ENCODE measurements at regions not wholly inside any gene's neighbourhood (a gene's known extent, or its start where the extent isn't known, plus 50 kb on each side); places are given as distances from the start of the nearest gene placed in this dataset.
"Not testable (repeated sequence)": the region's sequence is repeated elsewhere in the genome, so short reads cannot be mapped to it uniquely, and the experiment has no call there.

DNA sequence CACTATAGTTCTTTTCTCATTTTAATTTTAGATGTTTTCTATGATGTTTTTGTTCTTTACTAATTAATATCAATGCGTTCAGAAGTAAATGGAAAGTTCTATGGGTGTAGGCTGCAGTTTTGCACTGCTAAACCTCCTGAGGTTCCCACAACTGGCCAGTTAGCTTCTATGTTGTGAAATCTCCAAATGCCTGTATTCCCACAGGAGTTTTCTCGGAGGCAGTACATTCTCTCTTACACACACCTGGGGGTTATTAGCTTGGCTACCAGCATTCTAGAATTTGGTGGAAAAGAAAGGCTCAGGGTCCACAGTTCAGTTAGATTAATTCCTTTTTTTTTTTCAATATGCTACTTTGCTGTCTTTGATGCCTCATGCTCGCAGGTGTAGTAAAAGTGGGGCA, 216.9 kb upstream of the NRIP1 start:
- DNase-seq = no peak

DNA sequence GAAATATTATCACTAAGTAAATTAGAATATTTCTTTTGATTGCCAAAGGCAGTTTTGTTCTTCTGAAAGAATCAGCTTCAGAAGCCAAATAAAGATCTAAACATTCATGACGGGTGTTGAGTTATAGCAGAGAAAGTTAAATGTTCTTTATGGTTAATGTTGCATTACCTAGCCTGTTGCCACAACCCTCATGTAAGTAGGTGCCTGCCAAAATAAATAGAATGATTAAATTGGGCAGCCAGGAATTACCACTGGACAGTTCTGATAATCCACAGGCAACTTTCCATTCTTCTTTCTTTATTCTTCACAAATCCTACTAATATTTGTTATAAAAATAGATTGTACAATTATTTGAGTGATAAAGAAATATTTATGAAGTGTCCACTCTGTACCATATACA, 217.9 kb upstream of the NRIP1 start:
- DNase-seq = peak; percentile 39

DNA sequence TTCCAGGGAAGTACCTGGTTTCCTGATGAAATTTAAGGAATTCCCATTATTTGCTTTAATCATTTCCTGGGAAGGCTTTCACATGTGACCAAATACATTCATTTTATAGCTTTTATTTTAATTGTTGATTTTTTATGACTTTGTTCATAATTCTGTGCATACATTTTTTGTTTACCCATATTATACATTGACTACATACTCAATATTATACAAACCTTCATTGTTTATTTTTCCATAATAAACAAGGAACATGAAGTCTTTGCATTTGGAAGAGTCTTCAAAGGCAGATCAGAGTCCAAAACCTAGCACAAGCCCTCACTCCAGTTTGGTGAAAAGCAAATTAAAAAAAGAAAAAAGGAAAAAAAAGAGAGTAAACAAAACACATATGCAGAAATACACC, 218.3 kb upstream of the NRIP1 start:
- no peak for DNase-seq

DNA sequence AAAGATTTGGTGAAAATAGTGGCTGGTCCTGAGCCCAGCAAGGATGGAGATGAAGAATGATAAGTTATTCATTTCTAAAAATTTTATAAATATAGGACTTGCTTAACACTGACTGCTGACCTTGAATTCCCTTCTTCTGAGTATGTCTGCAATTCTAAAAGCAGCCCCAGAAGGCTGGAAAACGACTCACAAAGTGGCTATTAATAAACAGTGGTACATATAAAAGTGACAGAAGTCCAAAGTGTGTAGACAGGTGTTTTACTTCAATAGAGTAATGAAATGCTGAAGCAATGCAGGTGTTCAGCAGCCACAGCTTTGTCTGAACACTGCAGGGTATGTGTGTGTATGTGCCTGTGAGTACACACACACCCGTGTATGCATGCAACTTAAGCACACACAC, 219.0 kb upstream of the NRIP1 start:
- no peak for DNase-seq

DNA sequence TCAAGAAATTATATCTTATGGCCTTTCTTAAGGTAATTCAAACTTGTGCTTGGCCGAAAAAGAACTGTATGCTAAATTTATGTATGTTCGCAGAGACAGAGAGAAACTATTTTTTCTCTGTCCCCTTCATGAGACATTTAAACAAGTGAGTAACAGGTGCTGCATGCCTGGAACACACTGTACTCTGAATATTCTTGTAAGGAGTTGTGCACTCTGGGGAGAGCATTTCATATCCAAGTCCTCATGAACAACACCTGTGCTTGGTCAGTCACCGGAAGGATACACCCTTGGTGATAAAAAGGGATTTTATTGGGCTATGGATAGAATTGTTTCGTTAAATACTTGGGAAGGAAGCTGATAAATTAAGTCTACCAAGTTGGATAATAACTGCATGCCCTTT, 220.8 kb upstream of the NRIP1 start:
- no peak for DNase-seq

DNA sequence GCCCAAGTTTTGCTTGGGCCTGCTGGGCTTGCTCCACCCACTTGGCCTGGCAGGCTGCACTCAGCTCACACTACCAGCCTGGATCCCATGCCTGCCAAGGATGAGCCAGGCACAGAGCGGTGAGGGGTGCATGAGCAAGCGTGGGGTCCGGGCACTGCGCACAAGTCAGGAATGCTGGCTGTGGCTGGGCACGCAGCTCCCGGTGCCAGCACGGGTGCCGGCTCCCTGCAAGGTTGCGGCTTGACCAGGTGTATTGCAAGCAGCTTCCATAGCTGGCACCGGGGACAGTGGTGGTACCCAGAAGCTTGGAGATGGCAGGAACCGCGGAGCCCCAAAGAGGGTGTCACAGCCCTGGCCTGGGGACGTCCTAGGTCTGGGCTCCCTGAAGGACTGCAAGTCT, 224.4 kb upstream of the NRIP1 start:
- DNase-seq = no peak

DNA sequence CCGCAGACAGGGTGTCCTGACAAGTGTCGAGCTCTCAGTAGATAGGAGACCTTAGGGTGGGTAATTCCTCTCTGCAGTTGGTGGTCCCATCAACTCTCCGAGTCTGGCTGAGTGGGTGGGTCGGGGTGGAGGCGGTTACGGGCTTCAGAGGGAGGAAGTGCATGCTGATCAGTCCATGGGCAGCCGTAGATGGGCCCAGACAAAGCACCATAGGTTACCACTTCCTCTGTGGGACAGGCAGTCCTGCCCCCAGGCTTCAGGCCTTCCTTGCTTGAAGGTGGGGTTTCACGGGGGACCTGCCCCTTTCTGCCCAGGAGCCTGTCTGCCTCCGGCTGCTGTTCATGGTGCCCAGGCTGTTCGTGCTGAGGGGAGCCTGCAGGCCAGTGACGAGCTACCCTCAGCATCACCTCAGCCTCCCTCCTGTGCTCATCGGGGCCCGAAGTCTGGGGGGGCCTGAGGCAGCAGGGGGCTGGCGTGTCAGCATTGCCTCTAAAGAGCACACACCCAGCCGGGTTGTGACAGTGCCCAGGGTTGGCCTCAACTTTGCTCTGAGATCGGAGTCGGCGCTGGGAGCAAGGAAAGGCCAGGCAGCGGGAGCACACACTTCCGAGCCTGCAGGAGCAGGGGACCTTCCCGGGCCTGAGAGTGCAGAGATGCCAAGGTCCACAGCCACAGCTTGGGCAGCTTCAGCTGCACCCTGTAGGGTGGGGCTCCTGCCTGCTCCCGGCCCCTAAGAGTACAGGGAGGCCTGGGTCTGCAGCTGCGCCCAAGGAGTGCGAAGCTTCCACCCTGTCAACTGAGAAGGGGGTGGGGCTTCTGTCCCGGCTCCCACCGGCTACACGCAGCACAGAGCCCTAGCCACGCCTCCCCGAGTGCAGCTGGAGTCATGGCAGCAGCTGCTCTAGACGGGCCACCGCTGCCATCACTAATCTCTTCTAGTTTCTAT, 225.4 kb upstream of the NRIP1 start:
- peak; percentile 81 for DNase-seq

DNA sequence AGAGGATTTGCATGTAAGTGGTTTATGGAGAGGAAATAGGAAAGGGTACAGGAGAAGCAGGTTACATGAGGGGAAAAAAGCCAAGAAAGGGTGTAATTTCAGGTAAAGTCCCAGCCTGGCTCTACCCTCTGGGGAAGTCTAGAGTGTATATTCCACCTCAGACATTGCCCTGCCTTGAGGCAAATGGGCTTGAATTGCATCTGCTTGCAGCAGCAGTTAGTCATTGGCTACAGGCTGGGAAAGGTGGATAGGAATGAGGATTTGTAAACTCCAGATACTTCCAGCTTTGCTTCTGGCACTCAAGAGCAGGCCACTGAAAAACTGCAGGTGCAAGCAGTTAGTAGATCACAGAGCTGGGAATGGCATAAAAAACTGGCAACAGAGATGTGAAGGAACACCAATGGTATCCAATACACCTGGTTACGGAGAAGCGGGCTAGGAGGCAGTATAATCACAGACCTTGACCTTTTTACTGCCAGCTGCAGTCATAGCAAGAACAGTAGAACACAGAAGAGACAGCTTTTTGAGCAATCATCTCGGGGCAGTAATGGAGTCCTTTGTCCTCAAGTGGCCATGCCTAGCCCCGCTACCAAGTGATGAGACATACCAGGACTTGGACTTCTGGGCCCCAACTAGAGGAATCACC, 226.9 kb upstream of the NRIP1 start:
- no peak for DNase-seq

DNA sequence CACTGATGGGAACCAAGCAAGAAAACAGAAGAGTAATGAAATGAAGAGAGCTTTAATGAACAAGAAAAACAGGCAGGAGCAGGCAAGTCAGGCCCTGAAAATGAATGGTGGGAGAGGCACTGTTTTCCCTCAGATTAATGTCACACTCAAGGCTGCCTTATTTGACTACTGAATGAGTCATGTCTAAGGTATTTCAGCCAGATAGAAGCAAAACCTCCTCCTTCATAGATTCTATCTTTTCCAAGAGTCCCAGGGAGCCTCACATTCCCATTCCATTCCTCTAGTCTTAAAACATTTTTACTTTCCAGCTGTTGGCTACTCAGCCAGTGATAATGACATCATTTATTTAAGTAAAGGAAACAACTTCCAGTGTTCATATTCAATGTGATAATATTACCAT, 228.4 kb upstream of the NRIP1 start:
- no peak for DNase-seq

DNA sequence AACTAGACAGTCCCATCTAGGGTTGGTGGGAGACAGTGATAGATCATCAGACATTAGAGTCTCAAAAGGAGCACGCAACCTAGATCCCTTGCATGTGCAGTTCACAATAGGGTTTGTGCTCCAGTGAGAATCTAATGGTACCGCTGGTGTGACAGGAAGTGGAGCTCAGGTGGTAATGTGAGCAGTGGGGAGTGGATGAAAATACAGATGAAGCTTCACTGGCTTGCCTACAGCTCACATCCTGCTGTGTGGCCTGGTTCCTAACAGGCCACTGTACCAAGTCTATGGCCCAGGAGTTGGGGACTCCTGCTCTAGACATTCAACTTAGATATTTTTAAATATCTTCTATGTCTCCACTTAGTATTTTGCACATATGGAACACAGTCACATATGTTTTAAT, 231.1 kb upstream of the NRIP1 start:
- DNase-seq = no peak

DNA sequence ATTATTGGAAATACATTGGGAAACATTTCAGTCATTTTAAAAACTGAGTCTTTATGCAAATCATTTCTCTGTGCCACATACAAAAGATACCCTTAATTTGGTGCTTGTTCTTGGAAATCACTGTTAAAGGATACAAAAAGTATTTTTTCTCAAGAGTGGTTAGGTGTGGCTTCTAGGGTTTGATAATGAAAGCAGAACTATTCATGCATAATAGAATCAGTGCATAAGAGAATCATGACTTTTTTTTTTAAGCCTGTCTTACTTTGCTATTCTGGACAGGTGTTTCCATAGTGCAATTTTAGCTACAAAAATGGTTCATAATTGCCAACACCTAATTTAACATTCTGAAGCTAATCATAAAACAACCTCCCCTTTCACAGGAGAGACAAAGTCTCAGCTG, 233.0 kb upstream of the NRIP1 start:
- DNase-seq = no peak

DNA sequence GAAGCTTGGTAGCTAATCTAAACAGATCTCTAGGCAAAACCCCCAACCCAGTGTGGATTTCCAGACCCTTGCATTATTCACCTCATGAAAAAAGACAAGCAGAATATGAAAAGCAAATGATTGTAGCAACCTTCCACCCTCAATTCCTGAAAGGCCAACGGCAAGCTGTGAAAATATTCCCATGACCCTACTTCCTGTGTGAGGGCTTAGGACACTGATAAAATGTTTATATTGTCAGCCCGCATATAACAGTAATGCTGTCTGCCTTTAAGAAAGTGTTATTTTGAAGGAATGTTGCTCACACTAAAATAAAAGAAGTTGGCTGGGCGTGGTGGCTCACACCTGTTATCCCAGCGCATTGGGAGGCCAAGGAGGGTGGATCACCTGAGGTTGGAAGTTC, 233.5 kb upstream of the NRIP1 start:
- DNase-seq = no peak

DNA sequence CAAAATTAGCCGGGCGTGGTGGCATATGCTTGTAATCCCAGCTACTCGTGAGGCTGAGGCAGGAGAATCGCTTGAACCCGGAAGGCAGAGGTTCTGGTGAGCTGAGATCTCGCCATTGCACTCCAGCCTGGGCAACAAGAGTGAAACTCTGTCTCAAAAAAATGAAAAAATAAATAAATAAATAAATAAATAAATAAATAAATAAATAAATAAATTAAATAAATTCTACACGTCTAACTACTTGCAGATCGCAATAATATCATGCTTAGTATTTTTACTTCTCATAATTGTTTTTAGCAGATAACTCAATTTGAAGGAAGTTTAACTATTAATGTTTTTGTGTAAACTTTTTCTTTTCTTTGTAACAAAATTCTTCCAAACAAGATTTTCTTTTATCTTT, 234.0 kb upstream of the NRIP1 start:
- DNase-seq = not testable (repeated sequence)

DNA sequence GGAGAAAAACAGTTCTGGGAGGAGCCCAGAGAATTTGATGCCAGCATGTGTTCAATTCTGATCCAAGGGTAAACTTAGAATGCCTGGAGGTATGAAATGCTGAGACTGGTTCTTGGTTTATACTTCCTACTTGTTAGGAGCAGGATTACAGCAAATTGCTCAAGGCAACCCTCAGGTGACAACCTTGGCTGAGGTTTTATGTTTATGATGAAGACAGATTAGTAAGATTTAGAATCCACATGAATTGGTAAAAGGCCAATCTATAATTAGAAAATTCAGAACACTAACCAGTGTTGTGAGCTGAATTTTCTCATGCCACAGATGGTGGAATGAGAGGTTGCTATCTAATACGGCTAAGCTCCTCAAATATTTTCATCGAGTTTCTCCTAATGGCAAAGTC, 235.3 kb upstream of the NRIP1 start:
- DNase-seq = no peak

DNA sequence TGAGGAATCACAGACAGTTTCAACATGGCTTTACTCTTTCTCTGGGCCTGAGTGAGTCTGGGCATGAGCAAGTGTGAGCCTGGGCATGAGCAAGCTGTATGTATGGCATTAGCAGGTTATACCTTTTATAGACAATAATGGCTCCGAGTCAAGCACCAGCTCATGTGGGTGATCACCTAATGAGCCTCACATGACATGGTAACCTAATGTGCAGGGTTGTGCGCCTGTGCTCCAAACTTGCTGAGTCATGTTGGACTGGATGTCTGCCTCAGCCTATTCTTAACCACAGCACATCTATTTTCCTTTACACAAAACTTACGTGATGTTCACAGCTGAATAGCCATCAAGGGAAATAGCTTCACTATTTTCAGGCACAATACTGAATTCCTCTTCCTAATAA, 236.2 kb upstream of the NRIP1 start:
- DNase-seq = no peak

DNA sequence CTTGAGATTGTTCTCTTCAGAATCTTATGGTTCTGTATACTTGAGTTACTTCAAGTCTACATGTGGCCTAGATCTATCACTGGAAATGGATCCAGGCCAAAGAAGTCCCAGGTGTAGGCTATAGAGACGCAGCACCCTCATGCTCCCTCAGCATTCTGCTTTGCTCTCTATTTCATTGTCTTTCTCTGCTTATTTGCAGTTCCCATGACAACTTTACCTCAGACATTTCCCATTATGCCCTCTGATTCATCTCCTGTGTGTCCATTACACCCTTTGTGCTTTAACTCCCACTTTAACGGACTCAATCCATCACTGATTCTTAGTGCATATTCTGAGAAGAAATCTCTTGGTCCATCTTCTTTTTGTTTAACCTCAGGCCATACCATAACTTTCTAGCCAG, 236.9 kb upstream of the NRIP1 start:
- DNase-seq = no peak

DNA sequence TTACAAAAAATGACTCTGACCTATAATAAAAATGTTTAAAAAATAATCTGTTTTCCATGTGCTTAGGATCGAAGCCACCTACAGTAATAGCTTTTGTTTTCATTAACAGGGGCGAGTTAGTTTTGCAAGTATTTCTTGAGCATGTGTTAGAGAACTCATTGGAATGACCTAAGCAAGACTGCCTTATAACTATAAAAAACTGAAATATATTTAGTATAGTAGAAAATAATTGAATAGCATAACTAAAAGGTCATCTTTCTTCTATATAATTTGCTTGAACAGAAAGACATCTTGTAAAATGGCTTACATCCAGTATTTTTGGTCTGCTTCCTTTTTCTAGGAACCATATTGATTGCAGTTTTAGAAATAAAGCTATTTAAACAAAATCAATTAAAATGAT, 241.5 kb upstream of the NRIP1 start:
- DNase-seq = no peak

DNA sequence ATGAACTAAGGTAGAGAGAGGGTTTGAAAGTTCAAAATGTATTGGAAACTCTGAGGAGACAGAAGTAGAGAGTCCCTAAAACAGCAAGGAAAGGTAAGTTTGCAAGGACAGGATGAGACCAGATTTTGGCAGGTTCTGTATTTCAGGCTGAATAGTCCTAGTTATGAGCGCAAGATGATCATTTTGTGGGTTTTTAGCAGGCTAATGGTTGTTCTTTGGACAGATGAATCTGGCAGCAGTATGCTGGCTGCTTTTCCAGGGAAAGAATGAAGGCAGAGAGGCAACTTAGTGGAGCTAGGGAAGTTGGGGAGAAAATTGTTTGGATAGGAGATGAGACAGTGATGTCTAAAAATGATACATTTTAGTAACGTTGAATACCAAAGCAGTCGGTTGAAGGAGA, 243.5 kb upstream of the NRIP1 start:
- DNase-seq = no peak

DNA sequence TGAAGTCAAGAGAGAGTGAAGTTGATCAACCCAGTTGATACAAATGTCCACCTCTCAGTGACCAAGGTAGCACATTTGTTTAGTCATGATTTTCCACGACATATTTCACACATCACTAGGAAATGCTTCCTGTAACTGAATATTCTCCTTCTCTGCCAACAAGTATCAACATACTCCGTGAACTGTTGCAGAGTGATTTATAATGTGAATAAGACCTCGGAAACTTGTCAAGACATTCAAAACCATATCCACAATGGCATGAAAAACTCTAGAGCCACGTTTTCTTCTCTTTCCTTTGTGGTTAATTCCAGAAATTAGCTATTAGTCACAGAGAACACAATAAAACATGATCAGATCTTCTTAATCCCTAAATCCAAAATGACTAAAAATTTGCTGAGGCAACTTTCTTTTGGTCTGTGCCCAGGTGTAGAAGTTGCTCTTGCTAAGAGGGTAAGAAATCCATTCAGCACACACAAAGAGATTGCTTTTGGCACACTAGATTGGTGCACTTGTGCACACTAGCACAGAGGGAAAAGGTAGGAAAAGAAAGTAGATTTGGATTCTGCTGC, 244.3 kb upstream of the NRIP1 start:
- DNase-seq = no peak

DNA sequence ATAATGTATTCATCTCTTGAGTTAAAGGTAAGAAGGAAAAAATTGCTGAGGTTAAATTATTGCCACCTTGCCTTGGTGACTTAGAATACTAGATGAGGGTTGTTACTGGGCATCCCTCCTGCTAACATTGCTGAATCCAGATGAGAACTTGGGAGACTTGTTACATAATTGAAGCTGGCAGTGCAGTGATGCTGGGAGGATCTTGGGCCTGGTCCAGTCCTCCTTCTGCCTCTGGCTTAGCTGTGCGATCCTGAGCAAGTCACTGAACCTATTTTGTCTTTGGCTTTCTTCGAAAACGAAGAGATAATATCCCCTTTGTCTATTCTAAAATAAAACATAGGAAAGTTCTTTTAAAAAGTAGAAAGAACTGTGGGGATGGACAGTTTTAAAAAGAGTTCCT, 244.9 kb upstream of the NRIP1 start:
- DNase-seq = no peak

DNA sequence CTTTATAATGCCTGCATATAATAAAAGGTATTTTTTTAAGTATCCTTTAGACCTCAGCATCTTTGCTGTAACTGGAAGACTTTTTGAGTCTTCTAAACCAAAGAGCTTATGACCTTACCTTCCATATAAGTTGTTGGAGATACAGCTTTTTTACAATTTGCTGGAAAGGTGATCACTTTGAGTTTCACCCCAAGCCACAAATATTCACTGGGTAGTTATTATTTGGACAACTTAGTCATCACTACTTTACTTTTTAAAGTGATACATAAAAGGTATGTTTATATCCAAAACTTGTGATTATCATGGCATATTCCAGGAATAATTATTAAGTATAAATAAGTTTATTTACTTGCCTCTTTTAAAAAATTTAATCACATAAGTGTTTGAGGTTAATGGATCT, 246.7 kb upstream of the NRIP1 start:
- no peak for DNase-seq

DNA sequence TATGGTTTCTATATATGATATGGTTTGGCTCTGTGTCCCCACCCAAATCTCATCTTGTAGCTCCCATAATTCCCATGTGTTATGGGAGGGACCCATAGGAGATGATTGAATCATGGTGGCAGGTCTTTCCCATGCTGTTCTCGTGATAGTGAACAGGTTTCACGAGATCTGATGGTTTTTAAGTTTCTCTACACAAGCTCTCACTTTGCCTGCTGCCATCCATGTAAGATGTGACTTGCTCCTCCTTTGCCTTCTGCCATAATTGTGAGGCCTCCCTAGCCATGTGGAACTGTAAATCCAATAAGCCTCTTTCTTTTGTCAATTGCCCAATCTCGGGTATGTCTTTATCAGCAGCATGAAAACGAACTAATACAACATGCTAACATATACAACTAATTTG, 252.2 kb upstream of the NRIP1 start:
- DNase-seq = not testable (repeated sequence)

DNA sequence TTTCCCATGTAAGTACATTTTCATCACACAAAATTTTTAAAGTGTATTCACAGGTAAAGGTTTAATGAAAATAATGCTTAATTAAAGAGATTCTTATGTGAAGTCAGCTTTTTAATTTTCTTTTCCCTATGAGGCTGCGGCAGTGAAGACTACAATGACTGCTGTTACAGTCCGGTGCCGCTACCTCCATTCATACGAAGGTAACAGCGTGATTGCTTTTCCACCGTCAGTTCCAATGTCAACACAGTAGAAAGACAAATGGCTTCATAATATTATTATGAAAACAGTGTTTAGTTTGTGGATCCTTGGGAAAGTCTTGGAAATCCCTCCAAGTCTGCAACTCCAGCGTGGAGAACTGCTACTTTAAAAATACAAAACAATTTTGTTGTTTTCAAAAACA, 254.9 kb upstream of the NRIP1 start:
- DNase-seq = no peak

DNA sequence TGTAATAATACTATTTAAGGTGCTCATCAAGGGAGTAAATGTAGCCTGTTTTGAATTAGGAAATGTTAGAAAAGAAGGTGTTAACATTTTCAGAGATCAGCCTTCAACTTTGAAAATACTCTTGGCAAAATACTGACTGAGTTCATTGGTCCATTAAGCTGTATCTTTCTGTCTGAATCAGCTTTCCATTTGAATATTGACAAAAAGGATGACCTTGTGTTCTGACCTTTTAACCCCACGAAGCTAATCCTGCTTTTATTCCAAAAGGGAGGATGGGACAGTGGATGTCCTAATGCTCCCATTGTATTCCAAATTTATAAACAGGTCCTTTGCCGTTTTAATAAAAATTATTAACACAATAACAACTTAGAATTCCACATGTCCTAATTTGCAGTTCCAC, 259.7 kb upstream of the NRIP1 start:
- no peak for DNase-seq
